Type B pancreatic cell (in vitro differentiated cells): ENCODE measurements at regions not wholly inside any gene's neighbourhood (a gene's known extent, or its start where the extent isn't known, plus 50 kb on each side); places are given as distances from the start of the nearest gene placed in this dataset.

Experiments used
- DNase-seq: peaks from one replicate; pipeline ENCODE4 v3.0.0; 2021; ENCODE audit warnings: mixed read lengths; ENCODE audit not compliant: unreplicated experiment; ENCODE audit errors: extremely low spot score
- H3K27ac Mint-ChIP-seq: 2 replicates; pipeline ENCODE4 v1.8.0; 2021; ENCODE audit warnings: mild to moderate bottlenecking, mixed read lengths
- H3K27me3 Mint-ChIP-seq: 2 replicates; pipeline ENCODE4 v1.8.0; 2021; ENCODE audit warnings: mixed read lengths
- H3K36me3 Mint-ChIP-seq: 2 replicates; pipeline ENCODE4 v1.8.0; 2021; ENCODE audit warnings: mixed read lengths
- H3K4me1 Mint-ChIP-seq: one replicate; pipeline ENCODE4 v1.8.0; 2021; ENCODE audit warnings: mixed read lengths; ENCODE audit not compliant: unreplicated experiment
- H3K4me3 Mint-ChIP-seq: 2 replicates; pipeline ENCODE4 v1.8.0; 2021; ENCODE audit warnings: mild to moderate bottlenecking, mixed read lengths
- H3K9me3 Mint-ChIP-seq: 2 replicates; pipeline ENCODE4 v1.8.0; 2021; ENCODE audit warnings: mixed read lengths
- TF ChIP-seq, protein P1 (sequence below): fragments of 200-600 bp; sonication (generic); conservative IDR thresholded peaks from 2 replicates; pipeline ENCODE4 v1.5.0; 2021; ENCODE audit warnings: antibody characterized with exemption, mild to moderate bottlenecking

DNA sequence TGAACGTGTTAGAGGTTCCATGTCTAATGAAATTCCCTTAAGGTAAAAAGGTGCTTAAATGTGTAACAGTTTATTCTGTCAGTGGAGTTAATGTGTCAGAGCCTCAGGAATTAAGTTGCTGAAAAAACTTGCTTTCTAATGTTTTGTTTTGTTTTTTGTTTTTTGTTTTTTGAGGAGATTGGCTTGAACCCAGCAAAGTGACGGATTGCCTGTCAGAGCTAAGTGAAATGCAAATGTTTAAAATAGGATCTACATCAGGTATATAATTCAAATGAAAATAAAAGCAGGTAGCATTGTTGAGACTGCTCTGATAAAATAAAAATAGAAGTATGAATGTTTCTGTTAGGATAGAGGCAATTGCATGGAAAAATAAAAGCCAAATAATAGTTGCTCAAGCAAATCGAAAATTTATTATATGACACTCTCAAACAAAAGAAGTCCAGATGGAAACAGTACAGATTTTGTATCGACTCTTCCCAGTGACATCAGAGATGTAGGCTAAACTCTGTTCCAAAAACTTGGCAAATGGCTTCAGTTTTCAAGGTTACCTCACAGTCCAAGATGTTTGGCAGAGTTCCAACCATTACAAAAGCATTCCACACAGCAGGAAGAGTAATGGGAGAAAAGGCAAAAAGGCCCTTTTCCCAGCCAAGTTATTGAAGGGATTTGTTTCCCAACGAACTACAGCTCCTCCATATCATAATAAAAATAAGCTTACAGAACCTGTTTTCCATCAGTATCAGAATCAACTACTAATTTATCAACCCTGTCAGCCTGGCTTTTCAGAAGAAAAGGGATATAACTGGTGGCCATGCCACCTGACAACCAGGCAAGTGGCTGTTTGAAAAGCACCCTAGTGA lies 291.0 kb downstream of the TBL1XR1 start:
- H3K36me3 Mint-ChIP-seq, result no peaks in the 10 kb centered on the region
- peaks cover 20% of the 10 kb centered on the region for H3K4me1 Mint-ChIP-seq
- no peak overlapping the region for H3K4me3 Mint-ChIP-seq
- DNase-seq, result no peak
- H3K27ac Mint-ChIP-seq, result peak overlapping the region; percentile 59
- H3K27me3 Mint-ChIP-seq, result no peaks in the 10 kb centered on the region
- TF ChIP-seq, protein P1, sequence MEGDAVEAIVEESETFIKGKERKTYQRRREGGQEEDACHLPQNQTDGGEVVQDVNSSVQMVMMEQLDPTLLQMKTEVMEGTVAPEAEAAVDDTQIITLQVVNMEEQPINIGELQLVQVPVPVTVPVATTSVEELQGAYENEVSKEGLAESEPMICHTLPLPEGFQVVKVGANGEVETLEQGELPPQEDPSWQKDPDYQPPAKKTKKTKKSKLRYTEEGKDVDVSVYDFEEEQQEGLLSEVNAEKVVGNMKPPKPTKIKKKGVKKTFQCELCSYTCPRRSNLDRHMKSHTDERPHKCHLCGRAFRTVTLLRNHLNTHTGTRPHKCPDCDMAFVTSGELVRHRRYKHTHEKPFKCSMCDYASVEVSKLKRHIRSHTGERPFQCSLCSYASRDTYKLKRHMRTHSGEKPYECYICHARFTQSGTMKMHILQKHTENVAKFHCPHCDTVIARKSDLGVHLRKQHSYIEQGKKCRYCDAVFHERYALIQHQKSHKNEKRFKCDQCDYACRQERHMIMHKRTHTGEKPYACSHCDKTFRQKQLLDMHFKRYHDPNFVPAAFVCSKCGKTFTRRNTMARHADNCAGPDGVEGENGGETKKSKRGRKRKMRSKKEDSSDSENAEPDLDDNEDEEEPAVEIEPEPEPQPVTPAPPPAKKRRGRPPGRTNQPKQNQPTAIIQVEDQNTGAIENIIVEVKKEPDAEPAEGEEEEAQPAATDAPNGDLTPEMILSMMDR, result no peak
- H3K9me3 Mint-ChIP-seq, result peaks cover 4% of the 10 kb centered on the region

DNA sequence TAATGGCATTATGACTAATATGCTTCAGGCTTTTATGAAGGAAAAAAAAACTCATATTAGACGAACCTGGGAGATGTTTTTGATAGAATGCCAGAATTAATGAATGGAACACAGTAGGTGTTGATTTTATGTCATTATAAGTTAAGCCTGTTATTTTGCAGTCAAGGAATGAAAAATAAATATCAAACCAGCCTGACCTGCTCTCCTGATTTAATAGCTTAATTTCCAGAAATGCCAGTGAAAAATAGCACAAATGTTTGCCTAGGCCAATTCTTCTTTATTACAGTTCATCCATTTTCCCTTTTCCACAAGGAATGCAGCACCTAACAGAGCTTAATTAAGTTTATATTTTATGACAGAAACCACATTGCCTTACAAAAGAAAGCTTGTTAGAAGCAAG lies 292.0 kb downstream of the TBL1XR1 start:
- Mint-ChIP-seq H3K27ac (no peak overlapping the region), H3K9me3 (peaks cover 4% of the 10 kb centered on the region), H3K4me3 (no peak overlapping the region)

DNA sequence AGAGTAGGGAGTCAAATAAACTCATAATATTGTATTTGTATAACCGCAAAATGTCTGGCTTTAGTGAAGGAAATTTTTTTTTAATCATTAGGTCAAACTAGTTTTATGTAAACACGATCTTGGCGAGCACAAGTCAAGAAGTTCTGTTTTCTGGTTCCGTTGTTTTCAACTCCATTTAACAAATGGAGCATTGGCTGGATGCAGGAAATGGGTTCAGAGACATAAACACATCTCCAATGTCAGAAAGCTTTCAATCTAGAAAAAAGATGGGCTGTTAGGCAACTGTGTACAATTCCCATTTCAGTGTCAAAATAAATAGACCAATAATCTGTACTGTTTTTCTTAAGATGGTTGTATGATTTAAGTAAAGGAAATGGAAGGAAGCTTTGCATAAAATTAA lies 292.8 kb downstream of the TBL1XR1 start:
- no peak for DNase-seq
- Mint-ChIP-seq H3K9me3 (peaks cover 4% of the 10 kb centered on the region), H3K4me1 (peaks cover 20% of the 10 kb centered on the region), H3K4me3 (no peak overlapping the region), H3K27me3 (no peaks in the 10 kb centered on the region), H3K27ac (no peak overlapping the region), H3K36me3 (no peaks in the 10 kb centered on the region)
- TF ChIP-seq, protein P1, result no peak

More for the DNA sequence above, 292.0 kb downstream of the TBL1XR1 start:
- H3K4me1 Mint-ChIP-seq, result peaks cover 20% of the 10 kb centered on the region
- no peaks in the 10 kb centered on the region for H3K36me3 Mint-ChIP-seq
- no peak for DNase-seq
- TF ChIP-seq, protein P1, result no peak
- no peaks in the 10 kb centered on the region for H3K27me3 Mint-ChIP-seq

DNA sequence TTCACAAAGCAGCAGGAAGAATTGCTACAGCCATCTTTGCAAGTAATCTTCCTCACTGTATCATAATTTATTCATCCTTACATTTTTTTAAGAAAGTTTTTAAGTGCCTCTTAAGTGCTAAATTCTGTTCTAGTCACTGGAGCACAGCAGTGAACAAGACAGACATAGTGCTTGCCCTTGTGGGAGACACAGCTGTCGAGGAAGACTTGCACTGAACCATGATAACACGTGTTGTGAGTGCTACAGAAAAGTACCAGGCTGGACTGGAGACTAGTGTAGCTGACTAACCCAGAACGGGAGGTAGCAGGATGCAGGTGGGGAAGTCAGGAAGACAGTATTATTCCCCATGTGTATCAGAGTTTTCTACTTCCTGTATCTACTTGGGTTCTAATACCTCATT lies 300.6 kb downstream of the TBL1XR1 start:
- no peaks in the 10 kb centered on the region for H3K27me3 Mint-ChIP-seq
- H3K27ac Mint-ChIP-seq, result no peak overlapping the region
- H3K36me3 Mint-ChIP-seq, result no peaks in the 10 kb centered on the region
- TF ChIP-seq, protein P1, result no peak
- DNase-seq, result no peak
- no peaks in the 10 kb centered on the region for H3K9me3 Mint-ChIP-seq
- no peak overlapping the region for H3K4me3 Mint-ChIP-seq
- no peaks in the 10 kb centered on the region for H3K4me1 Mint-ChIP-seq

DNA sequence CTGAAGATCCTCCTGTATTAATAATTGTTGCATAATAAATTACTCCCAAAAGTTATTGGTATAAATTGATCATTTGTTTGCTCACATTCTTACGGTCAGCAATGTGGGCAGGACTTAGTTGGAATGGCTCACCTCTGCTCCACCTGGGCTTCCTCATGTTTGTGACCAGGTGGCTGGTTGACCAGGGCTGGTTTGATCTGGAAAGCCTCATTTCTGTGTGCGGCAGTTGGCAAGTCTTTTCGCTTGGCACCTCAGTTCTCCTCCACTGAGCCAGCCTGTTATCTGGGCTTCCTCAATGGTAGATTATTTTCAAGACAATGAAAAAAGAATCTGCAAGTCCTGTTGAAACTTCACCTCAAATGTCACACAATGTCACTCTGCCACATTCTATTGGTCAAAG lies 301.1 kb downstream of the TBL1XR1 start:
- no peaks in the 10 kb centered on the region for H3K4me1 Mint-ChIP-seq
- TF ChIP-seq, protein P1, result no peak
- H3K9me3 Mint-ChIP-seq, result no peaks in the 10 kb centered on the region
- no peak overlapping the region for H3K27ac Mint-ChIP-seq
- DNase-seq, result no peak
- H3K27me3 Mint-ChIP-seq, result no peaks in the 10 kb centered on the region
- no peak overlapping the region for H3K4me3 Mint-ChIP-seq
- H3K36me3 Mint-ChIP-seq, result no peaks in the 10 kb centered on the region
